Choroid plexus epithelial cell (primary cell): ENCODE measurements at regions not wholly inside any gene's neighbourhood (a gene's known extent, or its start where the extent isn't known, plus 50 kb on each side); places are given as distances from the start of the nearest gene placed in this dataset.

Experiments
- DNase-seq: peaks from one replicate; pipeline ENCODE4 v3.0.0-alpha.2; 2010; ENCODE audit warnings: low read depth
- H3K4me3 ChIP-seq: 2 replicates; pipeline ENCODE4 v1.5.1; 2011; ENCODE audit warnings: low read depth, mild to moderate bottlenecking, control low read depth, low read length, moderate library complexity
- CTCF ChIP-seq: conservative IDR thresholded peaks from 2 replicates; pipeline ENCODE4 v1.5.1; 2011; ENCODE audit warnings: low read depth, mild to moderate bottlenecking, control low read depth, inconsistent platforms, low read length, moderate library complexity

GRCh38 chr20:21003902-21004301 lies 102.3 kb downstream of the LINC00237 start:
- no peak for DNase-seq
- no peak for TF ChIP-seq CTCF
- no peak overlapping the region for H3K4me3 ChIP-seq

- no peak overlapping the region for H3K4me3 ChIP-seq
- DNase-seq: no peak
- no peak for TF ChIP-seq CTCF
Observed at GRCh38 chr20:21002486-21002885, 103.7 kb downstream of the LINC00237 start.

- no peak for DNase-seq
- no peak overlapping the region for H3K4me3 ChIP-seq
- no peak for TF ChIP-seq CTCF
Observed at GRCh38 chr20:20993372-20993771, 112.8 kb downstream of the LINC00237 start.

GRCh38 chr20:20992686-20993360 lies 113.3 kb downstream of the LINC00237 start:
- DNase-seq: no peak
- H3K4me3 ChIP-seq: no peak overlapping the region
- TF ChIP-seq CTCF: no peak

GRCh38 chr20:20992277-20992676 lies 113.9 kb downstream of the LINC00237 start:
- H3K4me3 ChIP-seq: no peak overlapping the region
- no peak for DNase-seq
- TF ChIP-seq CTCF: no peak

GRCh38 chr20:20989081-20989480 lies 117.1 kb downstream of the LINC00237 start:
- DNase-seq: no peak
- no peak for TF ChIP-seq CTCF
- no peak overlapping the region for H3K4me3 ChIP-seq

- DNase-seq: no peak
- TF ChIP-seq CTCF: no peak
- no peak overlapping the region for H3K4me3 ChIP-seq
Observed at GRCh38 chr20:20979934-20980333, 126.2 kb downstream of the LINC00237 start.
